GM13976 (cell line): ENCODE measurements at regions not wholly inside any gene's neighbourhood (a gene's known extent, or its start where the extent isn't known, plus 50 kb on each side); places are given as distances from the start of the nearest gene placed in this dataset.

ENCODE experiments used
- DNase-seq: peaks from one replicate; pipeline ENCODE4 v3.0.0; 2012; ENCODE audit warnings: low spot score
- CTCF ChIP-seq: IDR thresholded peaks from 2 replicates; pipeline ENCODE4 v1.5.1; 2012; ENCODE audit warnings: borderline replicate concordance, mild to moderate bottlenecking; ENCODE audit not compliant: insufficient read depth; ENCODE audit errors: extremely low read depth, missing control alignments, control extremely low read depth
- in situ Hi-C: fragments of 300-500 bp; cut with MboI; formaldehyde crosslinking; loops from one replicate; pipeline ENCODE4 v1.12.0; 2022; ENCODE audit warnings: low sequenced_read_pairs, mixed read lengths, inconsistent platforms; ENCODE audit not compliant: unreplicated experiment

GRCh38 chr4:157739242-157739641, 433.6 kb downstream of the GASK1B start:
- no peak for DNase-seq
- in situ Hi-C loops = no loop called here
- TF ChIP-seq CTCF = no peak

GRCh38 chr4:157728215-157728614, 444.6 kb downstream of the GASK1B start:
- TF ChIP-seq CTCF = no peak
- in situ Hi-C loops = no loop called here
- DNase-seq = no peak

- in situ Hi-C loops = no loop called here
- no peak for DNase-seq
- TF ChIP-seq CTCF = no peak
Observed at GRCh38 chr4:157727163-157727562, 445.7 kb downstream of the GASK1B start.

- in situ Hi-C loops = no loop called here
- no peak for DNase-seq
- no peak for TF ChIP-seq CTCF
Observed at GRCh38 chr4:157722146-157722545, 450.7 kb downstream of the GASK1B start.

GRCh38 chr4:157713342-157713741, 459.5 kb downstream of the GASK1B start:
- no peak for TF ChIP-seq CTCF
- no peak for DNase-seq
- in situ Hi-C loops = no loop called here

GRCh38 chr4:157706155-157706554, 466.7 kb downstream of the GASK1B start:
- no peak for DNase-seq
- in situ Hi-C loops = no loop called here
- no peak for TF ChIP-seq CTCF

GRCh38 chr4:157702831-157703230, 470.0 kb downstream of the GASK1B start:
- in situ Hi-C loops = no loop called here
- DNase-seq = no peak
- no peak for TF ChIP-seq CTCF
